ENCODE measurements at regions not wholly inside any gene's neighbourhood (a gene's known extent, or its start where the extent isn't known, plus 50 kb on each side); places are given as distances from the start of the nearest gene placed in this dataset.

- Histone ChIP-seq H3K27me3 (ENCODE audit: control insufficient read depth in 2 of 2, insufficient read depth in 2 of 2, low read length in 2 of 2) (no peaks in the 10 kb centered on the region), H3K9me3 (ENCODE audit: control insufficient read depth in 2 of 3, low read length in 3 of 3) (no peaks in the 10 kb centered on the region), H3K36me3 (ENCODE audit: control insufficient read depth in 2 of 3, insufficient read depth in 3 of 3, low read length in 3 of 3) (no peaks in the 10 kb centered on the region), H3K4me3 (ENCODE audit: low read length) (no peak overlapping the region), H3K4me1 (ENCODE audit: control insufficient read depth in 2 of 2, insufficient read depth in 2 of 2, low read length in 2 of 2) (peaks cover 20 to 21% of the 10 kb centered on the region in 2 donors), H3K27ac (ENCODE audit: low read depth, low read length) (no peak overlapping the region)
- intact Hi-C loops (cut with micrococcal nuclease), result no loop called here
- ChIA-PET POLR2A (no interaction called here), CTCF (interaction anchor here (0.9 kb wide), 1 partner anchor 35 kb away, joined by 3 read pairs; no protein-coding TSS in a partner anchor)
- H3K4me3 Mint-ChIP-seq, result peak overlapping the region in 1 of 10 donors; percentile 66
- H3K36me3 Mint-ChIP-seq, result peaks cover 0 to 5% (median 0%) of the 10 kb centered on the region in 5 donors
- H3K27ac Mint-ChIP-seq, result peak overlapping the region in 2 of 9 donors; percentile 59 to 82
- ATAC-seq (no peak), DNase-seq (peak in 1 of 9 donors; percentile 2)
- no peaks in the 10 kb centered on the region for H3K27me3 Mint-ChIP-seq
- peaks cover 17 to 80% (median 35%) of the 10 kb centered on the region in 7 donors for H3K4me1 Mint-ChIP-seq
- H3K9me3 Mint-ChIP-seq, result peaks cover 0 to 2% (median 0%) of the 10 kb centered on the region in 11 donors
Measured at GRCh38 chr6:221531-222349, 70.5 kb upstream of the DUSP22 start.

- POLR2A ChIA-PET, result no interaction called here
- peak overlapping the region in 1 of 9 donors; percentile 10 for H3K27ac Mint-ChIP-seq
- H3K4me1 ChIP-seq (ENCODE audit: control insufficient read depth in 2 of 2, insufficient read depth in 2 of 2, low read length in 2 of 2), result peaks cover 20 to 21% of the 10 kb centered on the region in 2 donors
Measured at GRCh38 chr6:222468-222867, 69.8 kb upstream of the DUSP22 start.

GRCh38 chr6:223136-223535, 69.2 kb upstream of the DUSP22 start:
- Mint-ChIP-seq H3K4me1 (peaks cover 15 to 76% (median 29%) of the 10 kb centered on the region in 7 donors), H3K4me3 (no peak overlapping the region), H3K9me3 (peaks cover 0 to 2% (median 0%) of the 10 kb centered on the region in 11 donors), H3K36me3 (peaks cover 0 to 4% (median 0%) of the 10 kb centered on the region in 5 donors), H3K27ac (peak overlapping the region in 3 of 9 donors; percentile 11 to 87 (median 19)), H3K27me3 (no peaks in the 10 kb centered on the region)
- POLR2A ChIA-PET, result interaction anchor here (0.6 kb wide), 1 partner anchor 122 kb away, joined by 3 read pairs; no protein-coding TSS in a partner anchor
- no peak overlapping the region for H3K4me3 ChIP-seq (ENCODE audit: low read length)
- intact Hi-C loops (cut with micrococcal nuclease), result no loop called here
- no peaks in the 10 kb centered on the region for H3K27me3 ChIP-seq (ENCODE audit: control insufficient read depth in 2 of 2, insufficient read depth in 2 of 2, low read length in 2 of 2)
- ATAC-seq (no peak), DNase-seq (no peak)
- H3K9me3 ChIP-seq (ENCODE audit: control insufficient read depth in 2 of 3, low read length in 3 of 3), result no peaks in the 10 kb centered on the region
- peaks cover 20 to 21% of the 10 kb centered on the region in 2 donors for H3K4me1 ChIP-seq (ENCODE audit: control insufficient read depth in 2 of 2, insufficient read depth in 2 of 2, low read length in 2 of 2)
- CTCF ChIA-PET, result no interaction called here
- H3K36me3 ChIP-seq (ENCODE audit: control insufficient read depth in 2 of 3, insufficient read depth in 3 of 3, low read length in 3 of 3), result no peaks in the 10 kb centered on the region
- H3K27ac ChIP-seq (ENCODE audit: low read depth, low read length), result no peak overlapping the region

More at GRCh38 chr6:222468-222867, 69.8 kb upstream of the DUSP22 start:
- ATAC-seq (no peak), DNase-seq (no peak)
- H3K27me3 ChIP-seq (ENCODE audit: control insufficient read depth in 2 of 2, insufficient read depth in 2 of 2, low read length in 2 of 2), result no peaks in the 10 kb centered on the region
- intact Hi-C loops (cut with micrococcal nuclease), result no loop called here
- Mint-ChIP-seq H3K36me3 (peaks cover 0 to 2% (median 0%) of the 10 kb centered on the region in 5 donors), H3K9me3 (peaks cover 0 to 2% (median 0%) of the 10 kb centered on the region in 11 donors), H3K4me3 (peak overlapping the region in 1 of 10 donors; percentile 24), H3K27me3 (no peaks in the 10 kb centered on the region), H3K4me1 (peaks cover 15 to 78% (median 29%) of the 10 kb centered on the region in 7 donors)
- no peak overlapping the region for H3K4me3 ChIP-seq (ENCODE audit: low read length)
- H3K36me3 ChIP-seq (ENCODE audit: control insufficient read depth in 2 of 3, insufficient read depth in 3 of 3, low read length in 3 of 3), result no peaks in the 10 kb centered on the region
- CTCF ChIA-PET, result interaction anchor here (0.9 kb wide), 1 partner anchor 35 kb away, joined by 3 read pairs; no protein-coding TSS in a partner anchor
- no peaks in the 10 kb centered on the region for H3K9me3 ChIP-seq (ENCODE audit: control insufficient read depth in 2 of 3, low read length in 3 of 3)
- no peak overlapping the region for H3K27ac ChIP-seq (ENCODE audit: low read depth, low read length)

- no peak overlapping the region for H3K27ac ChIP-seq (ENCODE audit: low read depth, low read length)
- H3K36me3 Mint-ChIP-seq, result peaks cover 0 to 5% (median 0%) of the 10 kb centered on the region in 5 donors
- ATAC-seq, result no peak
- H3K27me3 Mint-ChIP-seq, result no peaks in the 10 kb centered on the region
- ChIA-PET CTCF (no interaction called here), POLR2A (interaction anchor here (1.2 kb wide), 1 partner anchor 26 kb away, joined by 3 read pairs; no protein-coding TSS in a partner anchor)
- peaks cover 0 to 2% (median 0%) of the 10 kb centered on the region in 11 donors for H3K9me3 Mint-ChIP-seq
- H3K27me3 ChIP-seq (ENCODE audit: control insufficient read depth in 2 of 2, insufficient read depth in 2 of 2, low read length in 2 of 2), result no peaks in the 10 kb centered on the region
- no peak overlapping the region for H3K4me3 Mint-ChIP-seq
- intact Hi-C loops (cut with micrococcal nuclease), result loop anchor here (2.0 kb wide), 3 partner anchors 29 to 69 kb away; partner anchors contain the start of gene DUSP22 (in 1 of the 2)
- DNase-seq, result no peak
- peaks cover 20 to 21% of the 10 kb centered on the region in 2 donors for H3K4me1 ChIP-seq (ENCODE audit: control insufficient read depth in 2 of 2, insufficient read depth in 2 of 2, low read length in 2 of 2)
- H3K27ac Mint-ChIP-seq, result peak overlapping the region in 2 of 9 donors; percentile 1 to 87
- no peaks in the 10 kb centered on the region for H3K36me3 ChIP-seq (ENCODE audit: control insufficient read depth in 2 of 3, insufficient read depth in 3 of 3, low read length in 3 of 3)
- H3K4me3 ChIP-seq (ENCODE audit: low read length), result no peak overlapping the region
- H3K9me3 ChIP-seq (ENCODE audit: control insufficient read depth in 2 of 3, low read length in 3 of 3), result no peaks in the 10 kb centered on the region
- H3K4me1 Mint-ChIP-seq, result peaks cover 14 to 75% (median 29%) of the 10 kb centered on the region in 7 donors
Measured at GRCh38 chr6:223763-224162, 68.5 kb upstream of the DUSP22 start.

- no peaks in the 10 kb centered on the region for H3K9me3 ChIP-seq (ENCODE audit: control insufficient read depth in 2 of 3, low read length in 3 of 3)
- DNase-seq (no peak), ATAC-seq (no peak)
- ChIA-PET CTCF (interaction anchor here (1.0 kb wide), 1 partner anchor 8 kb away, joined by 5 read pairs; no protein-coding TSS in a partner anchor), POLR2A (interaction anchor here (1.2 kb wide), 1 partner anchor 27 kb away, joined by 3 read pairs; no protein-coding TSS in a partner anchor)
- peaks cover 0 to 5% (median 0%) of the 10 kb centered on the region in 5 donors for H3K36me3 Mint-ChIP-seq
- H3K27me3 ChIP-seq (ENCODE audit: control insufficient read depth in 2 of 2, insufficient read depth in 2 of 2, low read length in 2 of 2), result no peaks in the 10 kb centered on the region
- intact Hi-C loops (cut with micrococcal nuclease), result loop anchor here (2.0 kb wide), 3 partner anchors 28 to 68 kb away; partner anchors contain the start of gene DUSP22 (in 1 of the 2)
- peaks cover 20 to 21% of the 10 kb centered on the region in 2 donors for H3K4me1 ChIP-seq (ENCODE audit: control insufficient read depth in 2 of 2, insufficient read depth in 2 of 2, low read length in 2 of 2)
- no peaks in the 10 kb centered on the region for H3K36me3 ChIP-seq (ENCODE audit: control insufficient read depth in 2 of 3, insufficient read depth in 3 of 3, low read length in 3 of 3)
- H3K9me3 Mint-ChIP-seq, result peaks cover 0 to 2% (median 0%) of the 10 kb centered on the region in 11 donors
- H3K4me3 ChIP-seq (ENCODE audit: low read length), result no peak overlapping the region
- no peak overlapping the region for H3K27ac ChIP-seq (ENCODE audit: low read depth, low read length)
- no peaks in the 10 kb centered on the region for H3K27me3 Mint-ChIP-seq
- H3K27ac Mint-ChIP-seq, result peak overlapping the region in 4 of 9 donors; percentile 25 to 99 (median 88)
- peaks cover 11 to 74% (median 29%) of the 10 kb centered on the region in 7 donors for H3K4me1 Mint-ChIP-seq
- peak overlapping the region in 3 of 10 donors; percentile 75 to 87 (median 80) for H3K4me3 Mint-ChIP-seq
Measured at GRCh38 chr6:224350-224749, 67.9 kb upstream of the DUSP22 start.

GRCh38 chr6:225121-225721, 67.1 kb upstream of the DUSP22 start:
- Mint-ChIP-seq H3K4me1 (peaks cover 11 to 74% (median 29%) of the 10 kb centered on the region in 7 donors), H3K36me3 (peaks cover 0 to 6% (median 0%) of the 10 kb centered on the region in 5 donors), H3K9me3 (peaks cover 0 to 2% (median 0%) of the 10 kb centered on the region in 11 donors), H3K27ac (peak overlapping the region in 8 of 9 donors; percentile 56 to 99 (median 88)), H3K4me3 (peak overlapping the region; percentile 66 to 87 (median 80)), H3K27me3 (no peaks in the 10 kb centered on the region)
- CTCF ChIA-PET, result interaction anchor here (1.0 kb wide), 1 partner anchor 9 kb away, joined by 5 read pairs; no protein-coding TSS in a partner anchor
- peaks cover 20 to 21% of the 10 kb centered on the region in 2 donors for H3K4me1 ChIP-seq (ENCODE audit: control insufficient read depth in 2 of 2, insufficient read depth in 2 of 2, low read length in 2 of 2)
- no peaks in the 10 kb centered on the region for H3K36me3 ChIP-seq (ENCODE audit: control insufficient read depth in 2 of 3, insufficient read depth in 3 of 3, low read length in 3 of 3)
- ATAC-seq, result peak; percentile 79
- H3K27ac ChIP-seq (ENCODE audit: low read depth, low read length), result no peak overlapping the region
- H3K27me3 ChIP-seq (ENCODE audit: control insufficient read depth in 2 of 2, insufficient read depth in 2 of 2, low read length in 2 of 2), result no peaks in the 10 kb centered on the region
- POLR2A ChIA-PET, result interaction anchor here (1.2 kb wide), 3 partner anchors 13 to 33 kb away, joined by 3 to 4 read pairs (median 4); no protein-coding TSS in a partner anchor
- no peaks in the 10 kb centered on the region for H3K9me3 ChIP-seq (ENCODE audit: control insufficient read depth in 2 of 3, low read length in 3 of 3)
- H3K4me3 ChIP-seq (ENCODE audit: low read length), result peak overlapping the region; percentile 6
- intact Hi-C loops (cut with micrococcal nuclease), result loop anchor here (1.0 to 2.0 kb wide), 5 partner anchors 11 to 68 kb away; partner anchors contain the start of gene DUSP22 (in 2 of the 2)
- DNase-seq, result peak in 8 of 9 donors; percentile 2 to 73 (median 20)

Data from naive thymus-derived CD4-positive, alpha-beta T cell (primary cell).